RPMI8226 (cell line): ENCODE measurements at regions not wholly inside any gene's neighbourhood (a gene's known extent, or its start where the extent isn't known, plus 50 kb on each side); places are given as distances from the start of the nearest gene placed in this dataset.

Source experiments
- DNase-seq: peaks from one replicate; pipeline ENCODE4 v3.0.0-alpha.2; 2015

DNA sequence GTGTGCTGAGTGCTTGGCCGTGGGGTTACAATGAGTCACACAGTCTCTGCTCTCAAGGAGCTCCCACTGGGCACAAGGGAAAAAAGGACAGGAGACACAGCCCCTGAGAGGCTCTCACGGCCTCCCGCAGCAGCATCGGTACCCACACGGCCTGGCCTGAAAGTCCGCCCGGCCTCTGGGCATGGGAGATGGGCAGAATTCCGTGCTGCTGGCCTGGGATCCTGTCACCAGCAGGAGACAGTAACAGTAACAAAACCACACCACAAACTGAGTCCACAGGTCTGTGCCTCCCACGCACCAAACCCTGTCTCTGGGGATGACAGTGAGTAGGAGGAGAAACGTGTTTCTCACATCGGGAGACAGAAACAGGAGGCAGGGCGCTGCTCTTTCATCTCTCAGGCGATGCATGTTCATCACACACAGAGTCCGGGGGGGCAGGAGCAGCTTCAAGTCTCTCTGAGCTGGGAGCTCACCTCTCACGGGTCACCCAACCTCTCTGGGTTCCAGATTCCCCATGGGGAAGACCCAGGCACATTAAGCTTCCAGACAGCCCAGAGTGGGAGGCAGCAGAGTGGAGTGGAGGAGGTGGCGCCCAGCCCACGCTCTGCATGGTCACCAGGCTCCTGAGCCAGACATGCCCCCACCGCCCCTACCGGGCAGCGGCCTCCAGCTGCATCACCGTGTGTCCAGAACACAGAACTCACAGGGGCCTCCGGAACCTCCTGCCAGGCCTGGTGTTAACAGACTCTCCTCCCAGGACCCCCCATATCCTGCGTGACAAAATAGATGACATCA, 124.7 kb upstream of the VSTM2B start:
- DNase-seq, result no peak

DNA sequence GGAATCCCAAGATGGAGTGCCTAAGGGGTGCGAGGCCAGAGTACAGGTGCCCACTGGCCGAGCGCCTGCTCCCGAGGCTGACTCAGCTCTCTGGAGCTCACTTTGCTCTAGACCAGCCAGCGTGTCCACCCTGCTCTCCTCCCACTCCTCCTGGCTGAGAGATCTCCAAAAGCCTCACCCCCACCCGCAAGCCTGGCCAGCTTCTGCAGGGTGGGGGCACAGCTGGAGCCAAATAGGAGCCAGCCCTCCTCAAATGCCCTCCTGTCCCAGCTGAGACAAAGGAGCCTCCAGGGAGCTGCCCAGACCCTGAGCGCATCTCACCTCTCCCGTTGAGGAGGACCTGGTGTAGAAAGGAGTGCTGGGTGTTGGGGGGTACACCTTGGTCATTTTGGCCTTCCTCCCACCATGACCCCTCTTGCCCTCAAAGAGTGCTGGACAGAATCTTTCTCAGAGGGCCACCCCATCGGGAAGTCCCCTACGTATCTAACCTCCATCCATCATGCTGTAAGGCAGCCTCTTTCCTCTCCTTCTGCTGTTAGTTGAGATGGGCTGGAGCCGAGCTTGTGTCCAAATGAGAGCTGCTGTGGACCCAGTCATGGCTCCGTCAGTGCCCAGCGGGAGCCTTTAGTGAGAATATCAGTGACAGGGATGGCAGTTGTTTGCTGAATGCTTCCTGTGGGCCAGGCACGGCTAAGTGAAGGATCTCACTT, 123.9 kb upstream of the VSTM2B start:
- DNase-seq, result no peak

DNA sequence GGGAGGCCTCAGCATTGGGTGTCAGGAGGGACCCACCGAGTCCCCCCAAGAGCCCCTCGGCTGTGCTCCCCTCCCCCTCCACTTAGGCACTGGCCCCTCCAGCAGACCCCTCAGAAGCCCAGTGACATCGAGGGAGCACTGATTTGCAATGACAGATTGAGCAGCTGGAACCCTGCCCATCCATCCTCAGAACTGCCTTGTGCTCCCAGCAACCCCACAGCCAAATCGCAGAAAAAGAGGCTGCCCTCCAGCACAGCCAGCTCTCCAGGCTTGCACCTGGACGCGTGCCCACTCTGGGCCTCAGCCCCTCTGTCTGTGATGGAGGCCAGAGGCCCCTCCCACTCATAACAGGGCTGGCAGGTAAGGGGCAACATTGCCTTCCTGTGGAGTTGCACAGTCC, 123.2 kb upstream of the VSTM2B start:
- DNase-seq, result no peak

DNA sequence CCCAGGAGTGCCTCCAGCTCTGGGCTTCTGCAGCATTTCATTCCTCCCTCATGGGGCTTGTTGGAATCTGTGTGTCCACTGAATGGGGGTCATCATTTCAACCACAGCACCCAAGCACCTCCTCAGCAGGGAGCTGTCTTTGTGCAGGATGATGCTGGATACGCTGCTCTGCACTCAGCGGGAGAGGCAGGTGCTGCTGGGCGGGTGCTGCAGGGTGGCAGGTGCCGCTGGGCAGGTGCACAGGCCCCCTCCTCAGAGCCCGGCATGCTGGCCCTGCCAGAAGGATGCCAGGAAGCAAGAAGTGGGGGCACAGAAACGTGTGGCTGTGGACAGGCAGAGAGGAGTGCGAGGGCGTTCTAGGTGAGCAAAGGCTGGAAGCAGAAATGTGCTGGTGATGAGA, 121.8 kb upstream of the VSTM2B start:
- DNase-seq, result no peak

DNA sequence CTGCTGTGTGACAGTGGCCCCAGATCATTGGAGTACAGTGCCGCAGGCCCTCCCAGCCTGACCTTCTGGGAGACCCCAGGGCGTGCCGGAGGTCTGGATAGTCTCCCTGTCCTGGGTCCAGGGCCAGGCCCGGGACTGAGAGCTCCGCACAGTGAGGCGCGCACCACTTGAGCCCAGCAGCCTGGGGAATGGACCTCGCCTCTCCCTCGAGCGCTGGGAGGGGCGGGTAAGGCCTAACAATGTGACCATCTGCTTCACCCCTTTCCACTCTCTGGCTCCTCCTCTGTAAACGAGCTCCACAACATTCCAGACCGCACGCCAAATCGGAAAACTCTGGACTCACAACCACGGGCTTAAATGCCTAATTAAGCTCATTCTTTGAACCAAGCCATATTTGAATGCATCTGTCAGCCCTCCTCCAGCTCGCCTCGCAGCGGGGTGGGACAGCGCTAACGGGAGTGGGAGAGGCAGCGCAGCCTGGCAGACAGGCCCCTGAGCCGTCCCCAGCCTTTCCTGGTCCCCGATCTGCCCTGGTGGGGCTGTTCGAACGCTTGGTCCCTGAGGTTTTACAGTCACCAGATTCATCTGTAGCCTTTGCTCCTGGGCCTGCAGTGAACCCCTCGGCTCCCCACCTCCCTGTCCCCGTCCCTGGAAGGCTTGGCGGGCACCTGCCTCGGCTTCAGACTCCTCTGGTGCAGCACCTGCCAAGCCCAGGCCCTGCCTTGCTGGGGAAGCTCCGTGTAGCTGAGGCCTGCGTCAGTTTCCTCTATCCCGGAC, 120.7 kb upstream of the VSTM2B start:
- DNase-seq, result no peak

DNA sequence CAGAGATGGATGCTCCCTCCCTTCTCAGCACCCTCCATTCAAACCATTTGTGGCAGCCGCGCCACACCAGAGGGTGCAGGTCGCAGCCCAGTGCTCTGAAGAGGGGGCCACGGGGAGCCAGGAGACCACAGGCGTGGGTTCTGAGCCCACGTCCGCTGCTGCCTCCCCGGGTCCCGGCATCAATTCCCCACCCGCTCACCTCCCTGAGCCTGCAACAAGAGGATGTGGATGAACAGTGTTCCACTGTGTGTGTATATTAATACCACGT, 120.1 kb upstream of the VSTM2B start:
- no peak for DNase-seq

DNA sequence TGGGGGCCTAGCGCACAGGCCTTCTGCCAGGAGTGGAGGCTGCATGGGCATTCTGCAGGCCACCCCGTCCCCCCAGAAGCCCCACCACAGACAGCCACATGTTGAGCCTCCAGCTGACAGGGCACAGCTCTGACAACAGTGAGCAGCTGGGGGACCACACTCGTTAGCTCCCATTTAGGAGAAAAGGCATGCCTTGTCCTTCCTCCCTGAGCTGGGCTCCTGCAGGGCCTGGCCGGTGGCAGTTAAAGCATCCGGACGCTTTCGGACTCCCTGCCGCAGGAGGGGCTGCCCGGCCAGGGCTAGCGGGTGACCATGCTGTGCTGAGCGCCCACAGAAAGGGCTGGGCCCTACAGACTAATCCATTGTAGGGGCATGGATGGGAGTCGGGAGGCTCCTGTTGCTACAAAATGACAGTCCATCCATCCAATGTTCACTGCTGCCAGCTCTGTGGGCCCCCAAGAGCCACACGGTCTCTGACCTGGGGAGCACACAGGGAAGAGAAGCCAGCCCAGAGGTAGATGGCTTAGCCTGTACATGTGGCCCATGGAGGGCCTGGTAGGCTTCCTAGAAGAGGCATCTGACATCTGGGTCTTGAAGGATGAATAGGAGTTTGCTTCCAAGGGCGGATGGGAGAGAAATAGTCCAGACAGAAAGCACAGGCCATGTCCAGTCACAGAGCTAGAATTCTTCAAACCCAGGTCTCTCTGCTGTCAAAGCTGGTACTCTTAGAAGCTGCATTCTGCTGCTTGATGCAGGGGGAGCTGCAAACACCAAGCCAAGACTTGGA, 116.5 kb upstream of the VSTM2B start:
- no peak for DNase-seq

DNA sequence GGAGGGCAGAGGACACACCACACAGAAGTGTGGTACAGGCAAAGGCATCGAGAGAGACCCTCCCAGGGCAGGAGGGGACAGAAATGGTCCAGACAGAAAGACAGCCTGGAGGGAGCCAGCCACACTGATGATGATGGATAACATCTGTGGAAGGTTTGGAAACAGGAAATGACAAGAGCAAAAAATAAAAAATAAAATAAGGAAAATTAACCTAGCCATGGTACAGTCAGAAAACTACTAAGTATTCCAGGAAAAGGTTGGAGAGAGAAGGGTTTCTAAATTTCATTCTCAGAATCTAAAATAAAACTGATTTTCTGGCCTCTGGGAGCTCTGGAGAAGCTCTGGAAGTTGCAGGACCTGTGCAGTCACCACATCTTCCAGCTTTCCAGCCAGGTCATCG, 115.2 kb upstream of the VSTM2B start:
- no peak for DNase-seq

DNA sequence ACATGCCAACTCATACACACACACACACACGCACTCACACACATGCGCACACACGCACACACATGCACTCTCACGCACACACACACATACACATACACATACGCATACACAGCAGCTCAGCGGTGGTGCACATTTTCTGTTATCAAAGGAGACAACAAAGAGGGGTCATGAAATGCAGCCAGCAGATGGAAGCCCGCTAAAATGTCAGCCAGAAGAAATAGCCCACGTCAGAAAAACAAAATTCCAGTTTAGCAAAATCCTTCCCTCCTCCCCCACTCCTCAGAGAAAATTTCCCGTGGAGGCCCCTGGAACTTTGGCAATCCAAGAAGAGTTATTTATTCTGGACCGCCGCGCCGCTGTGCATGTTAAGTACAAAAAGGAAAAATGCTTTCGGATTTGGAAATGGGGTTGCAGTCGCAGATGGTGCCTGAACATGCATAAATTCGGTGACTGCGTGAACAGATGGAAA, 114.6 kb upstream of the VSTM2B start:
- no peak for DNase-seq

DNA sequence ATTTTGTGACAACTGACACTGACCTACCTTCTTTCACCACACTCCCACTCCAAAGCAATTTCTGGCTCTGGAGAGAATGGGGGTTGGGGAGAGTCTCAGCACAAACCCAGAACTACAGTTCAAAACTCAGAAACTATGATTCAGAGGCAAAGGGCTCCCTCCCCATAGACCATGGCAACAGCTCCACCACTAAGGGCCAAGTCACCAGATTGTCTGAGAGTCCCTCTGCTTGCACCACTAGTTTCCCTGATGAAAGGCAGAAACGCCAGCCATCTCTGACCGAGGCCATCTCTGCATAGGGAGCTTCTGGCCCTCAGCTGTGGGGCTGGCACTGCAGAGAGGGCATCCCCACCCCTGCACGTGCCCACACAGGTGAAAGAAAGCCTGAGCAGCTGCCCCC, 112.4 kb upstream of the VSTM2B start:
- no peak for DNase-seq

DNA sequence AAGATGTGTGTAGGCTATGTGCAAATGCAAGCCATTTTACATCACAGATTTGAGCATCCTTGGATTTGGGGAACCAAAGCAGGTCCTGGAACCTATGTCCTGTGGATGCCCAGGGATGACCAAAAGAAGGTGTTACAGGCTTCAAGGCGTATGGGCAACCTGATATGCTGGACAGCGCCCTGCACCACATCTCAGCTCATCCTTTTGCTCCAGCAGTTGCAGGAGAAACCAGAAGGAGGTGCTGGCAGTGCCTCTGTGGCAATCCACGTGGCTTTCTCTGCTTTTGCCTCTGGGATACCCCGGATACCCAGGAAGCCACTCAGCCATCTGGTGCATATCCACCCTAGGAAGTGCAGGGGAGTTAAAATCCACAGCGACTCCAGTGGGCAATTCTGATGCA, 110.3 kb upstream of the VSTM2B start:
- no peak for DNase-seq

DNA sequence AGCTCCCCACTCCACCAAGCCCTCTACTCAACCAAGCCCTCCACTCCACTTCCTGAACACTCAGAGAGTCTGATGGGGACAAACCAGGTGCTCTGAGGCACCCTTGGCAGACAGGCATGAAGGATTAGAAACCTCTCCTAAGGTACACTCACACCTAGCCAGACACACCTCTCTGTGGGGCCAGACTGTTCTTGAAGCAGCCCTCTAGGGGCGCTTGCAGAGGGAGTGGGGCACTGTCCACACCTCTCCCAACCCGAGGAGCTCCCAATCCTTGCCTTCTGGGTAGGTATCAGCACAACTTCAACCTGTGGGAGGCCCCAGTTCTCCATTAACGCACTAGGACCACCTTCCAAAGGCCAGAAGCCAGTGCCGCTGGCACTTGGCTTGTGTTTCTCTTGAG, 108.7 kb upstream of the VSTM2B start:
- DNase-seq, result peak; percentile 26

DNA sequence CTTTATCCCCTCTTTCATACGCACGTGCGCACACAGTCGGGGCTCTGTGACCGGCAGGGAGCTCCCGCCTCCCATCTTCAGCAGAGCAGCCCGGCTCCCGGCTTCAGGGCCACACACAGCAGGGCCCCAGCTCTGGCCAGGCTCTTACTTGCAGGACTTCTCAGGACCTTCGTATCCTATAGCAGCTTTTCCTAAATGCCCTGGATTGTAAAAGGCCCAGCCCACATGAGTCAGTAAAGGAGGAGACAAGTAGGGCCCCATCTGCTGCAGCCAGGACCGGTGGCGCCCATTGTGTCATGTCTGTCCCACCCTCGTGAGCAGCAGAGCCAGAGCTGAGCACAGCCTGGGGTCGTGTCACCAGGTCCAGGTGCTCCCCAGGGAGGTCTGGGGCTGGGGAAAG, 107.6 kb upstream of the VSTM2B start:
- DNase-seq, result no peak

DNA sequence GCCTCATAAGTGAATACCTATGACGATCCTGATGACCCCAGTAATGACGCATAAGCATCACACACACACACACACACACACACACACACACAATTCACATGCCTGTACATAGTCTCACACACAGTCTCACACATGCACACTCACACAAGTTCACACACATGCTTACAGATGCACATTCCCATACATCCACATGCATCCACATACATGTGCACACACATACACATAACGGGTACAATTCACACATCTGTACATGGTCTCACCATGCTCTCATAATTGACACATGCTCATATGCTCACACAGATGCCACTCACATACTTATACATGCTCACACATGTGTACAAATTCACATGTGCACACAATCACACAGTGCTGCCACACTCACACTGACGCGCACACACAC, 105.7 kb upstream of the VSTM2B start:
- no peak for DNase-seq

DNA sequence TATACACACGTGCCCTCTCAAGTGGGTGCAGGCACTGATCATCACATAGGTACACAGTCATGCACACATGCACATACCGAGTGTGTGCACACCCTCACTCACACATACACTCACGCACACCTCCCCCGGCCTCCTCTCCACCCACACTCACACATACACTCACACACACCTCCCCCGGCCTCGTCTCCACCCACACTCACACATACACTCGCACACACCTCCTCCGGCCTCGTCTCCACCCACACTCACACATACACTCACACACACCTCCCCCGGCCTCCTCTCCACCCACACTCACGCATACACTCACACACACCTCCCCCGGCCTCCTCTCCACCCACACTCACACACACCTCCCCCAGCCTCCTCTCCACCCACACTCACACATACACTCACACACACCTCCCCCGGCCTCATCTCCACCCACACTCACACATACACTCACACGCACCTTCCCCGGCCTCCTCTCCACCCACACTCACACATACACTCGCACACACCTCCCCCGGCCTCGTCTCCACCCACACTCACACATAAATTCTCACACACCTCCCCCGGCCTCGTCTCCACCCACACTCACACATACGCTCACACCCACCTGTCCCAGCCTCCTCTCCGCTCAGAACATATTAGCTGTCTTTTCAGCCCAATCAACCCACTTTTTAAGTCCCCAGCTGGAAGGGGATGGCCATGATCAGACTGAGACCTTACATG, 105.2 kb upstream of the VSTM2B start:
- no peak for DNase-seq

DNA sequence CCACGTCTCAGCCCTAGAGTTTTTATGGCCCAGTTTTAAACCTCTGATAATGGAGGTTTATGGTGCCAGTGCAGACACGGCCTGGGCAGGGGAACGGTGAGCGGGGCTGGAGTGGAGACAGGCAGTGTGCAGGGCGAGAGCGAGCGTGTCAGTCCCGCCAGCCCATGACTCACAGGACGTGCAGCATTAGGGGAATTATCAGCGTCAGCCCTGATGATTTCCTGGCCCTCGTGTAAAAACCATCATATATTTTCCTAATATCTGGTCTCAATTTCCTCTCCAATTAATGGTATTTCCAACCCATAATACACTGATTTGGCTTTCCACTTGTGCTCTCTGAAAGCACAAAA, 104.6 kb upstream of the VSTM2B start:
- DNase-seq, result no peak

DNA sequence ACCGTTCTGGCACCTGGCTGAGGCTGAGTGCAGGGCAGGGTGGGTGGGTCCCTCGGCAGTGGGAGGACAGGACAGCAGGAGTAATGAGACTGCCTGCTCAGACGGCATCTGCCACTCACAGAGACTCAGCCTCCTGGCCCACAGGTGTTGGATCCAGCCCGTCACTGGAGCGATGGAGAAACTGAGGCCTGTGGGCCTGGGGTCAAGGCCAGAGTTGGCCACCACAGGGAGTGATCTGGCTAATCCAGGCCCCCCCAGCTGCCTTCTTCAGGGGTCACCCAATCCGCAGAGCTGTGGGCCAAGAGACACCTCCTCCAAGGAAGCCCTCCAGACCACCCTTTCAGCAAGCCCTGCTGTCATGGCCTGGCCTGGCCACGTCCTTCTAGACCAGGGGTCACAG, 103.7 kb upstream of the VSTM2B start:
- DNase-seq, result no peak

DNA sequence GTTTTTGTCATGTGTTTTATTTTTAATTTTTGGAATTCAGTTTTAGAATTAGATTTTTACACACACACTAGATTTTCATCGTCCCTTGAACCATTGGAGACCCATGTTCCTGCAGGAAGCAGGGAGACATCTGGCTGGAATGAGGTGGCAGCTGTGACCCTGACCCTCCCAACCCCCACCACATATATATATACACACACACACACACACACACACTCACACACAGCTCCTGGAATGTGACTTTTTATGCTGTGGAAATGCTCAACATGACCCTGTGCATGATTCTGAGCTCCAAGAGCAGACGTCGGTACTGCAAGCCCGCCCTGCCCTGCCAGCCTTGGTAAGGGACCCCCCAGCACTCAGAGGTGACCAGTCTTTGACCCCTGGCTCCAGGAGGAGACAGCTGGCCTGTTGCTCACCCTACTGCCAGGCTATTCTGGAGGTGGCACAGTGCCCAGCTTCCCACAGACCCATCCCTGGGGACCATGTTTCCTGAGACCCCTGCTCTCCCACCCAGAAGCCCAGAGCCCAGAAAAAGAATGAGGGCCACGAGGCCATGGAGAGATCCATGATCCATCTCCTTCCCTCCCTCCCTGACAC, 103.2 kb upstream of the VSTM2B start:
- no peak for DNase-seq

DNA sequence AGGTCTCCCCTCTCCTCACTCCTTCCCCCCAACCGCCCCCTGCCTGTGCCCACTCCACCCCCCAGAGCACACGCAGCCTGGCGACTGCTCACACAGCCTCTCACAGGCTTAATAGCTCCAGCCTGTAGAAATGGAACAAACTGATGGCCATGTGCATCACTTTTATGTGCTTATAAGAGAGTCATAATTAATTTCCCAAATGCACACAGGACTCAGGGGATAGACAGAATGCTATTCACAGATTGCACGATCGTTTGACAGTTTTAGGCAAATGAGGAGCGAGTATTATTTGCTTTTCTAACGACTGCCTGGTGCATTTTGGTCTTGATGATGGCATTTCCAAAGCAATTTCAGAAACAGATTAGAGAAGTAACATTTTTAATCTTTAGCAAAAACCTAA, 97.7 kb upstream of the VSTM2B start:
- no peak for DNase-seq

DNA sequence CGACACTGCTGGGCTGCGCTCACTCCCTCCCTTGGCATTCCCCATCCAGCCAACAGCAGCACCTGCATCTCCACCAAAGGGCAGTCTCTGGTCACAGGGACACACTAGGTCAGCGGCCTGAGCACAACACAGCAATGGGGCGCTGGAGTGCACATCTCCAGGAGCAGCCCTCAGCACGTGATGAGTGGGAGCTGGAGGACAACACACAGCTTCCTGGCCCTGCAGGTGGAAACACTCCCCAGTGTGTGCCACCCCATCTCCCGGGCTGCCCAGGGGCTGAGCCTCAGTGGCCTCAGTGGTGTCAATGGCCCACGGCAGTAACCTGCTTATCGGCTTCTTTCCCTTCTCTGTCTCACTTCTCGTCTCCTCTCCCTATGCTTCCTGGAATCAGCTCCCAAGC, 96.8 kb upstream of the VSTM2B start:
- no peak for DNase-seq

DNA sequence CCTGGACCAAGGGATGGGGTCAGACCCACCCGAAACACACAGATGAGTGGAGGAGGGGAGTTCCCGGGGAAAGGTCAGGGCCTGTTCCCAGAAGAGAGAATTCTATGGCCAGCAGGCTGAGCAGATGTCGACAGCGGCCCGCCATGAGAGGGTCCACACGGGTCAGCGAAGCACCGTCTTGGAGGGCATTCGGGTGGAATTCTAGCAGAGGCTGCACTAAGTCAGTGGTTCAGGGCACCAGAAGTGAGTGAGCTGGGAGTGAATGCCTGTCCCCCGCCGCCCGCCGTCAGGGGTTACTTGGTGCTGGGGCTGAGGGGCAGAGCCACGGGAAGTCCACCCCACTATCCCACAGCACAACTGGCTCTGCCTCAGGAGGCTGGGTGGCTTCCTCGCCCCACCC, 96.2 kb upstream of the VSTM2B start:
- no peak for DNase-seq

DNA sequence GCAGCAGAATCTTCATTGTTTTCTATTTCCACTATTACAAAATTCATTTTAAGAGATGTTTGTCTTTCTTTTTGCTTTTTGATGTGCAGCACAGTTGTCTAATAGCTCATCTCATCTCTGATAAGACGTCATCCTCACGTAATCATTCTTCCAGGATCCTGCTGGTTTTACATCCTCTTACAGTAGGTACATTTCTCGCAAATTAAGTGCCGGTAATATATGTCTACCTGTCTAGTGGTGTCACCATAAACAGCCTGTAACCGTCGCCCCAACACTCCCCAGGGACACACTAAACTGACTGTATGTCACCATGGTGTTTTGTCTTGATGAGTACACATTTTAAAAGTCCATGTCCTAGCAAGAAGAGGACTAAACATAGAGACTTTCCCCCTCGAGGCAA, 94.5 kb upstream of the VSTM2B start:
- DNase-seq, result no peak
